ENCODE measurements at regions not wholly inside any gene's neighbourhood (a gene's known extent, or its start where the extent isn't known, plus 50 kb on each side); places are given as distances from the start of the nearest gene placed in this dataset.

GRCh38 chr3:188025555-188025954, 128.4 kb upstream of the LPP start:
- Mint-ChIP-seq H3K27ac (no peak overlapping the region), H3K36me3 (peaks cover 2% of the 10 kb centered on the region), H3K27me3 (peaks cover 3% of the 10 kb centered on the region), H3K9me3 (peaks cover 4% of the 10 kb centered on the region), H3K4me1 (no peaks in the 10 kb centered on the region), H3K4me3 (no peak overlapping the region)
- no peak for DNase-seq

DNA sequence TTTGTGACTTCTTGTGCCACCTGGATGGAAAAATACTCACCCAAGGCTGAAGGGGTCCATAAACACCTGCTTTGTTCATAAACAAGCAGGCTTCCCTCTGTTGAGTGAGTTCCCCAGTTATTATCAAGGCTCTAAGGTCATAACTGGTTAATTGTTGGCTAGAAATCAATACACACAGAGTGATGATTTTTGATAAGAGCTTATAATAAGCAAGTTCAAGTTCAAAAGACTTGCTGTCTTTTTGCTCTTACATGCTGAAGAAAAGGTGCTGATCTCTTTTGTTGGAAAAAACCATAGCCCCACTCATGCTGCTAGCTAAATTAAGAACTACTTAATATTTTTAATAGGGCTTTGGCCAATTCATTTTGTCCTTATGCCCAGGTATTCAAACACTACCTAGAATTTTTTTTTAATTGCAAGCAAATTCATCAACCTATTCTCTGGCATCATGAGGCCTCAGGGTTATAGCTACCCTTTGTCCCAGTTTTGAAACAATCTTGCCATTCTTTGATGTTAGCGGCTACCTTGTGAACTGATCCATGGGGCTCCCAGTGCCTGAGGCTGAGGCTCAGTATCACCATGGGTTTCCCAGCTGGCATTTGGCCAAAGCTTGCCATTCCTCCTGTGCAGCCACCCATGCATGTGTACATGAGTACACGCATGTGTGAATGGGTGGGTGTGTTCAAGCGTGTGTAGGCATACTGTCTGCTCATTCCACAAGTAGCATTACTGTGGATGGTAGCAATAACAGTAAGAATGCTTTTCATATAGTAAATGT, 127.6 kb upstream of the LPP start:
- H3K27me3 Mint-ChIP-seq, result no peaks in the 10 kb centered on the region
- H3K4me3 Mint-ChIP-seq, result no peak overlapping the region
- no peak overlapping the region for H3K27ac Mint-ChIP-seq
- H3K4me1 Mint-ChIP-seq, result no peaks in the 10 kb centered on the region
- no peak for DNase-seq
- no peaks in the 10 kb centered on the region for H3K36me3 Mint-ChIP-seq
- no peaks in the 10 kb centered on the region for H3K9me3 Mint-ChIP-seq

- Mint-ChIP-seq H3K4me3 (no peak overlapping the region), H3K27me3 (peaks cover 3% of the 10 kb centered on the region), H3K27ac (no peak overlapping the region), H3K9me3 (peaks cover 7% of the 10 kb centered on the region), H3K36me3 (no peaks in the 10 kb centered on the region), H3K4me1 (peaks cover 1% of the 10 kb centered on the region)
- DNase-seq, result no peak
Measured at GRCh38 chr3:188031121-188031520, 122.8 kb upstream of the LPP start.

- H3K4me1 Mint-ChIP-seq, result peaks cover 1% of the 10 kb centered on the region
- no peak overlapping the region for H3K4me3 Mint-ChIP-seq
- H3K36me3 Mint-ChIP-seq, result no peaks in the 10 kb centered on the region
- H3K27me3 Mint-ChIP-seq, result peaks cover 6% of the 10 kb centered on the region
- H3K9me3 Mint-ChIP-seq, result peaks cover 7% of the 10 kb centered on the region
- no peak for DNase-seq
- no peak overlapping the region for H3K27ac Mint-ChIP-seq
Measured at GRCh38 chr3:188034989-188035388, 119.0 kb upstream of the LPP start.

- peaks cover 7% of the 10 kb centered on the region for H3K4me1 Mint-ChIP-seq
- DNase-seq, result no peak
- peaks cover 7% of the 10 kb centered on the region for H3K9me3 Mint-ChIP-seq
- H3K36me3 Mint-ChIP-seq, result no peaks in the 10 kb centered on the region
- H3K27me3 Mint-ChIP-seq, result peaks cover 5% of the 10 kb centered on the region
- H3K27ac Mint-ChIP-seq, result no peak overlapping the region
- no peak overlapping the region for H3K4me3 Mint-ChIP-seq
Measured at GRCh38 chr3:188036375-188037194, 117.4 kb upstream of the LPP start.

DNA sequence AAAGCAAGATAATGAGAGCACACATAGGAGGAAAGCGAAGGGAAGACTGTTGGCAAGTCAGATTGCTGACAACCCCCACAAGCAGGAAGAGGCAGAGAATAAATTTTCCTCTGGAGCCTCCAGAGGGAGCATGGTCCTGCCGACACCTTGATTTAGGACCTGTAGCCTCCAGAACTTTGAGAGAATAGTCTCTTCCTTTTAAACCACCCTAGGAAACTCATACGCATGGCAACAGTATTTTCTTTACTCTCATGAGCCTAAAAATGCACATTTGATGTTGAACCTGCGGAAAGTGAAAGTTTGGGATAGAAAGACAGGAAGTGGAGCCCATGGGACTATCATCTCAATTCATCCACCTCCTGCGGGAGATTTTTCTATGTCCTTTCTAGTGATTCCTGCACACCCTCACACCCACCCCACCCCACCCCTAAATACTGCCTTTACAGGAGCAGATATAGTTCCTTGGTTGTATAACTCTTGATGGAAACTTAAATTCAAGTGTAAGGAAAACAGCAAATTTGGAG, 116.7 kb upstream of the LPP start:
- Mint-ChIP-seq H3K27me3 (peaks cover 3% of the 10 kb centered on the region), H3K36me3 (no peaks in the 10 kb centered on the region), H3K4me1 (peaks cover 7% of the 10 kb centered on the region), H3K27ac (no peak overlapping the region), H3K4me3 (no peak overlapping the region), H3K9me3 (peaks cover 7% of the 10 kb centered on the region)
- DNase-seq, result no peak

DNA sequence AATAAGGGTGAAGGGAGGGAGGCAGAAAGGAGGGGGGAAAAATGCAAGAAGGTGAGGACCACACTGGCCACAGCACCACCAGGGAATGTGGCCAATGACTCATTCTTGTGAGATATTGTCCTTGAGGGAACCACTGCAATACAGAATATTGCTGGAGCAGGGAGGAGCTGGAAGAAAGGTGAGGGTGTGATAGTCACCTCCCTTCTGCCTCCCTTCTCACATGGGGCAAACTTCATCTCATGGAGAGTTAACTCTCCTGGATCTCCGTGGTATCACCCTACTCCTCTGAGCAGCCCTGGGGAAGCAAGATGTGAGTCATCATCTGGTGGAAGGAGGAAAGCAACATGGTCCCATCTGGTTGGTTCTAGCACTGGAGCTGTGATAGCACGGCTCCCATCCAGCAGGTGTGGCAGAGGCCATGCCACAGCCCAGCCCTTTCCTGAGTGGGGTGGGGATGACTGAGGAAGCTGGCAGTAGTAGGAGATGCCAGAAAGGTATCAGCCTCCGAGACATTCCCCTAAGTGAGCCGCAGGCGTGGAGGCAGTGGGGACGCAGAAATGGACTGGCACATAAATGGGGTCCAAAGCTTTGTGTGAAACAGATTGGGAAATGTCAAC, 115.9 kb upstream of the LPP start:
- H3K36me3 Mint-ChIP-seq, result no peaks in the 10 kb centered on the region
- H3K4me3 Mint-ChIP-seq, result no peak overlapping the region
- peaks cover 7% of the 10 kb centered on the region for H3K4me1 Mint-ChIP-seq
- peaks cover 2% of the 10 kb centered on the region for H3K9me3 Mint-ChIP-seq
- DNase-seq, result no peak
- H3K27ac Mint-ChIP-seq, result no peak overlapping the region
- H3K27me3 Mint-ChIP-seq, result peaks cover 3% of the 10 kb centered on the region

GRCh38 chr3:188041193-188041592, 112.8 kb upstream of the LPP start:
- Mint-ChIP-seq H3K9me3 (no peaks in the 10 kb centered on the region), H3K4me1 (peaks cover 8% of the 10 kb centered on the region), H3K4me3 (no peak overlapping the region), H3K36me3 (no peaks in the 10 kb centered on the region), H3K27ac (no peak overlapping the region), H3K27me3 (peaks cover 3% of the 10 kb centered on the region)
- no peak for DNase-seq

- Mint-ChIP-seq H3K27me3 (peaks cover 3% of the 10 kb centered on the region), H3K4me1 (peaks cover 8% of the 10 kb centered on the region), H3K4me3 (no peak overlapping the region), H3K27ac (no peak overlapping the region), H3K36me3 (no peaks in the 10 kb centered on the region), H3K9me3 (no peaks in the 10 kb centered on the region)
- no peak for DNase-seq
Measured at GRCh38 chr3:188041895-188042294, 112.1 kb upstream of the LPP start.

DNA sequence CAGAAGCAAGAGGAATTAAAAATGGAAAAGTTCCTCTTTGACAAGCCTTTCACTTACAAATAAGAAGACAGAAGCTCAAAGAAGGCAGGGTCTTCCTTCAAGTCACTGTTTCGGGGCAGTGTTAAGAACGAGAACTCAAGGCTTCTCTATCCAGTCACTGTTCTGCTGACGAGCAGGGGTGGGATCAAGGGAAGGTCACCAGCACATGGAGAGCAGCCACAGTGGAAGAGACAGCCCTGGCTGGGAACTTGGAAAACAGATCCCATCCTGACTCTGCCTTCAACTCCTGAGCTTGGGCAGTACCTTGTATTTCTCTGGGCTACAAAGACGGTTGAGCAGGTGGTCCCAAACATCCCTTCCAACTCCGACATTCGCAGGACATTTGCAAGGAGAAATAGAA, 111.5 kb upstream of the LPP start:
- no peaks in the 10 kb centered on the region for H3K9me3 Mint-ChIP-seq
- peaks cover 3% of the 10 kb centered on the region for H3K27me3 Mint-ChIP-seq
- H3K4me1 Mint-ChIP-seq, result peaks cover 8% of the 10 kb centered on the region
- no peak for DNase-seq
- H3K36me3 Mint-ChIP-seq, result no peaks in the 10 kb centered on the region
- H3K4me3 Mint-ChIP-seq, result no peak overlapping the region
- no peak overlapping the region for H3K27ac Mint-ChIP-seq

DNA sequence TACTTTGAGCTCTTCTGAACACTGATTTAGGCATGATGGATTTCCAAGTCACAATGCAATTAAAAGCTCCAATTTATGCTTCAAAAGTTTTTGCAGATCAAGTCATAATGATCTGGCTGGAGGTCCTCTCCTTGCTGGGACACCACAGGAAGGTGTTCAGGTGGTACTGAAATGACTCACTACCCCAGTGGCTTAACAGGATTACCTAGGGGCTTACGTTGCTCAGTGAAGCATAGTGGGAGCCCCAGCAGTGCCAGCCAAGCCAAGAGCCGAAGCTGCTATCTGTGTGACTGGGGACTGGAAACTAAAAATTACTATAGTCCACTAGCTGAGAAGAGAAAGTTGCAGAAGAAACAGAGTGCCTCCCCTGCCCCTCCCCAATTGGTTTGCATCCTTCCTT, 110.1 kb upstream of the LPP start:
- DNase-seq, result no peak
- Mint-ChIP-seq H3K36me3 (no peaks in the 10 kb centered on the region), H3K27ac (no peak overlapping the region), H3K4me1 (peaks cover 8% of the 10 kb centered on the region), H3K27me3 (no peaks in the 10 kb centered on the region), H3K4me3 (no peak overlapping the region), H3K9me3 (no peaks in the 10 kb centered on the region)

DNA sequence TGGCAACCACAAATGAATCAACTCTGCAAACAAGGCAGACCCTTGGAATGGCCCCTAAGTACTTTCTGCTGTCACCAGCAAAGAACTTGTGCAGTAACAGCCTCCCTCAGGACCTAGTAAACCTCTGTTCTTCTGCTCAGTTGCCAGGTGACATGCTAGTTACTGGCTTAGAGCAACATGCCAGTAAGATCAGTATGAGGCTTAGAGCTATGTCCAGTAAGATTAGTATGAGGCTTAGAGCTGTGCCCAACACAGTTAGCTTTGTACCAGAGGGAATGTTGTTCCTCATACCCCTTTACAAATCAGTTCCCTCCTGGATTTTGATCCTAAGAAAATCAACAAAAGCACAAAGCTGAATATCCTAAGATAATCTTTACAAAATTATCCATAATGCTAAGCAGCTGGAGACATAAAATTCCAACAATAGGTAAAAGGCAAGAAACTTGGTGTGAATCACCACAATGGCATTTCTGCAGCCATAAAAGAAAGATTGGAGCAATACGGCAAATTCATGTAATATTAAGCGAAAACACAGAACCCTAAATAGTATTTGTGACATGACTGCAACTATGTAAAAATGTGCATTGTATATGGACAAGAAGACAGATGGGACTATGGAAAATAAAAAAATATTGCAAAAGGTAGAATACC, 107.3 kb upstream of the LPP start:
- Mint-ChIP-seq H3K4me1 (peaks cover 16% of the 10 kb centered on the region), H3K27ac (no peak overlapping the region), H3K36me3 (peaks cover 3% of the 10 kb centered on the region), H3K9me3 (no peaks in the 10 kb centered on the region), H3K4me3 (no peak overlapping the region), H3K27me3 (no peaks in the 10 kb centered on the region)
- no peak for DNase-seq

DNA sequence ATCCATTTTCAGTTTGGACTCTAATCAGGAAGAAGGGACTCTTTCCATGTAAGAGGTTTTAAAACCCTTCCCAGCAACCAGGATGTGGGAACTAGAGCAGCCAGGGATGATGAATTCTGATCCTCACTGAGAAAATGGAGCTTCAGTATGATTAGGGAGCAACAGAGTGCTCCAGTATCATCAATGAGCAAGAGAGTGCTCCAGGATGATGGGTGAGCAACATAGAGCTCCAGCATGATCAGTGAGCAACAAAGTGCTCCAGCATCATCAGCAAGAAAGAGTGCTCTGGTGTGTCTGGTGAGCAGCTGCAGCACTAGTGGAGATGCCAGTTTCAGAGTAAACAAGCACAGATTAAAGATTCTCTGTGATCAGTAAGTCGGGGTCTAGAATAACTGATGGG, 106.4 kb upstream of the LPP start:
- H3K4me1 Mint-ChIP-seq, result peaks cover 16% of the 10 kb centered on the region
- H3K27ac Mint-ChIP-seq, result no peak overlapping the region
- DNase-seq, result no peak
- no peaks in the 10 kb centered on the region for H3K27me3 Mint-ChIP-seq
- H3K9me3 Mint-ChIP-seq, result no peaks in the 10 kb centered on the region
- no peak overlapping the region for H3K4me3 Mint-ChIP-seq
- peaks cover 3% of the 10 kb centered on the region for H3K36me3 Mint-ChIP-seq

DNA sequence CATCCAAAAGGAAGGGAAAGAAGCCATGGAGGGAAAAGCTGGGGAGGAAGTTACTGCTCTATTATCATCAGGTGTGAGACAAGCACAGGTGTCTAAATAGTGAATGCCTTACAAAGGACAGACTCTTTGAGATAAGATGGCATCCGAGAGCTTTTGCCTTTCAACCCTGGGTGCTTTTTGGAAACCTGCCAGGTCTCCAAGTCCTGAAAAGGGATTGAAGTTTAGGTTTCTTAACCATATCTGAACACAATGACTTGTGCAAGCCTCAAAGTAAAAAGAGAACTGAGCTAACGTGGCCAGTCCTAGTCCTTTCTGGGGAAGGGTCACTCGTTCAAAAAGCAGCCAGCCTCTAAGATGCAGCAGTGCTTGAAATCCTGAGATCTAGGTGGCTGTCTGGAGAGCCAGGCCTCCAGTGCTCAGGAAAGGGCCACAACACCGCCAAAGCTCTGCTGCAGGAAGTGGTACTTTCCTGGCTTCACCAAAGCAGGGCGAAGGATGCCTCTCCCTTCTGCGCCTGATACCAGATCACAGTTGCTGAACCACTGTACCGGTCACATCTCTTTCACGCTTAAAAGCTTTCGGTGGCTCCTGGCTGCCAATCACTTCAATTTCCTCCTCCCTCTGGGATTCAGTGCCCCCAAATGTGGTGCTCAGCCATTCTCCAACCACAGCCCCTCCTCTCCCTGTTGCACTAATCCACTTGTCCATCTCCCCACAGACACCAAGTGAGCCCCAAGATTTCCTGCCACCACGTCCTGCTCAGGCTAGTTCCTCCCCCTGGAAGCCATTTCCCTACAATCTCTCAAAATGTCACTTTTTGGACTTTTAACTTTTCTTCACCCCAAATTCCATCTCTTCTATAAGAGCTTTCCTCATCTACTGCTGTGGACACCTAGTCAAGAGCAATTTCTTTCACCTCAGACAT, 104.1 kb upstream of the LPP start:
- peaks cover 13% of the 10 kb centered on the region for H3K4me1 Mint-ChIP-seq
- no peaks in the 10 kb centered on the region for H3K9me3 Mint-ChIP-seq
- no peaks in the 10 kb centered on the region for H3K27me3 Mint-ChIP-seq
- H3K36me3 Mint-ChIP-seq, result peaks cover 3% of the 10 kb centered on the region
- no peak overlapping the region for H3K4me3 Mint-ChIP-seq
- H3K27ac Mint-ChIP-seq, result peak overlapping the region; percentile 40
- DNase-seq, result no peak
